AG10803 (cell line): ENCODE measurements at regions not wholly inside any gene's neighbourhood (a gene's known extent, or its start where the extent isn't known, plus 50 kb on each side); places are given as distances from the start of the nearest gene placed in this dataset.
"Not testable (repeated sequence)": the region's sequence is repeated elsewhere in the genome, so short reads cannot be mapped to it uniquely, and the experiment has no call there.

Experiments
- DNase-seq: peaks from one replicate; pipeline ENCODE4 v3.0.0; 2010; ENCODE audit warnings: low read depth
- H3K4me3 ChIP-seq: 2 replicates; pipeline ENCODE4 v1.5.1; 2011; ENCODE audit warnings: mild to moderate bottlenecking, low read length, control low read depth
- CTCF ChIP-seq: conservative IDR thresholded peaks from 2 replicates; pipeline ENCODE4 v1.5.1; 2011; ENCODE audit warnings: mild to moderate bottlenecking, low read length, control low read depth, inconsistent platforms

- no peak for TF ChIP-seq CTCF
- no peak for DNase-seq
Observed at GRCh38 chr20:48024539-48024938, 239.3 kb upstream of the SULF2 start.

GRCh38 chr20:48020696-48021095, 235.4 kb upstream of the SULF2 start:
- not testable (repeated sequence) for DNase-seq

More at GRCh38 chr20:48024539-48024938, 239.3 kb upstream of the SULF2 start:
- H3K4me3 ChIP-seq, result no peak overlapping the region

GRCh38 chr20:48019940-48020339, 234.7 kb upstream of the SULF2 start:
- no peak for DNase-seq
- no peak for TF ChIP-seq CTCF
- no peak overlapping the region for H3K4me3 ChIP-seq

More at GRCh38 chr20:48020696-48021095, 235.4 kb upstream of the SULF2 start:
- not testable (repeated sequence) for H3K4me3 ChIP-seq

GRCh38 chr20:48019496-48019895, 234.2 kb upstream of the SULF2 start:
- DNase-seq, result peak; percentile 52
- H3K4me3 ChIP-seq, result no peak overlapping the region
- no peak for TF ChIP-seq CTCF

GRCh38 chr20:48018851-48019250, 233.6 kb upstream of the SULF2 start:
- DNase-seq, result peak; percentile 92
- not testable (repeated sequence) for H3K4me3 ChIP-seq

- no peak for TF ChIP-seq CTCF
- no peak overlapping the region for H3K4me3 ChIP-seq
- DNase-seq, result no peak
Observed at GRCh38 chr20:48017992-48018391, 232.7 kb upstream of the SULF2 start.

GRCh38 chr20:48017509-48017908, 232.2 kb upstream of the SULF2 start:
- DNase-seq, result peak; percentile 69
- H3K4me3 ChIP-seq, result no peak overlapping the region
- no peak for TF ChIP-seq CTCF

- 0 out of 2 replicates have a peak, but pooled peaks have one; percentile 6 for TF ChIP-seq CTCF
- no peak overlapping the region for H3K4me3 ChIP-seq
- DNase-seq, result peak; percentile 98
Observed at GRCh38 chr20:48015943-48016723, 230.9 kb upstream of the SULF2 start.
